Upper lobe of left lung (tissue), 4 donors: ENCODE measurements at regions not wholly inside any gene's neighbourhood (a gene's known extent, or its start where the extent isn't known, plus 50 kb on each side); places are given as distances from the start of the nearest gene placed in this dataset.

Source experiments
- CTCF ChIP-seq, 6 experiments: fragments of 450-650 bp in 4 of 6; fragments of 200-600 bp in 2 of 6; sonication (generic) in 2 of 6; IDR thresholded peaks; one replicate each; pipeline ENCODE4 v1.5.1; 2016 to 2019; ENCODE audit warnings: antibody characterized with exemption in 6 of 6
- EP300 ChIP-seq, 4 donors: sonication (generic); formaldehyde crosslinking; IDR thresholded peaks; one replicate each; pipeline ENCODE4 v1.5.1; 2017; ENCODE audit warnings: antibody characterized with exemption in 4 of 4, control low read depth in 2 of 4
- POLR2A ChIP-seq, 4 donors: fragments of 450-650 bp; IDR thresholded peaks; one replicate each; pipeline ENCODE4 v1.5.1; 2016 to 2017; ENCODE audit warnings: antibody characterized with exemption in 4 of 4, mild to moderate bottlenecking in 2 of 4
- POLR2AphosphoS5 ChIP-seq, 2 donors: sonication (generic); formaldehyde crosslinking; IDR thresholded peaks; one replicate each; pipeline ENCODE4 v1.5.1; 2017; ENCODE audit warnings: antibody characterized with exemption in 2 of 2

- TF ChIP-seq CTCF (IDR thresholded peaks at IDR 0.05) (no peak), POLR2A (IDR thresholded peaks at IDR 0.05) (no peak), EP300 (IDR thresholded peaks at IDR 0.05) (no peak), POLR2AphosphoS5 (IDR thresholded peaks at IDR 0.05) (no peak)
These were observed 91.9 kb upstream of the FN1 start for GRCh38 chr2:215527736-215528135.
